Stimulated activated naive CD4-positive, alpha-beta T cell (primary cell): ENCODE measurements at regions not wholly inside any gene's neighbourhood (a gene's known extent, or its start where the extent isn't known, plus 50 kb on each side); places are given as distances from the start of the nearest gene placed in this dataset.

Source experiments
- DNase-seq, 6 experiments: peaks; one replicate each; lab custom pipeline; 2025; lab: John Stamatoyannopoulos, UW

DNA sequence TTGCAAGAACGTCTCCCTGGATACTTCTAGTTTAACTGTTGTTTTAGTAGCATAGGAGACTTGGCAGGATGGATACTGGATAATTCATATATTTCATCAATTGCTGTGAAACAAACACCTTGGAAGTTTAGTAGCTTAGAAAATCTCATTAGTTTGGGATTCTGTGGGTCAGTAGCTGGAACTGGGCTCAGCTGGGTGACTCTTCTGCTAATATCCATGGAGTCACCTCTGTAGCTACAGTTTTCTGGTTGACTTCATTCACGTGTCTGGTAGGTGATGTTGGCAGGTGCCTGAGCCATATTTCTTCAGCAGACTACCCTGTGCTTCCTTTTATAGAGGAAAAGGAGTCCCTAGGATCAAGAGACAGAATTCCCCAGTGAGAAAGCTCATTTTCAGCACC, 208.9 kb upstream of the PFKP start:
- DNase-seq, result no peak

DNA sequence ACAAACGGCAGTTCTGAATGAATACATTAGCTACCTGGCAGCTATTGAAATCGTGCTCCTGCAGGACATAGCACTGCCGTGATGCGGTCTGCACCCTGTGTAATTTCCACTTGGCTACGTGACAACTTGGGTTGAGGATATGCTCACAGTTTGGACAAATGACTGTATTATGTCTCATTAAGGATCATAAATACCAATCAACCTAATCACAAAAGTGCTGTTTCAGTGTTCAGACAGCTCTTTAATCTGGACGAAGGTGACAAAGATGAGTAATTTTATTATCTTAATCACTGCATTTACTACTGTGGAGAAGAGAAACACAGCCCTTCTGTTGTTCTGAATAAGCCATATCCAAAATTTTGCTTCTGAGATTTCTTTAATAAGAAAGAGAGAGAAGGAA, 210.8 kb upstream of the PFKP start:
- DNase-seq, result no peak

DNA sequence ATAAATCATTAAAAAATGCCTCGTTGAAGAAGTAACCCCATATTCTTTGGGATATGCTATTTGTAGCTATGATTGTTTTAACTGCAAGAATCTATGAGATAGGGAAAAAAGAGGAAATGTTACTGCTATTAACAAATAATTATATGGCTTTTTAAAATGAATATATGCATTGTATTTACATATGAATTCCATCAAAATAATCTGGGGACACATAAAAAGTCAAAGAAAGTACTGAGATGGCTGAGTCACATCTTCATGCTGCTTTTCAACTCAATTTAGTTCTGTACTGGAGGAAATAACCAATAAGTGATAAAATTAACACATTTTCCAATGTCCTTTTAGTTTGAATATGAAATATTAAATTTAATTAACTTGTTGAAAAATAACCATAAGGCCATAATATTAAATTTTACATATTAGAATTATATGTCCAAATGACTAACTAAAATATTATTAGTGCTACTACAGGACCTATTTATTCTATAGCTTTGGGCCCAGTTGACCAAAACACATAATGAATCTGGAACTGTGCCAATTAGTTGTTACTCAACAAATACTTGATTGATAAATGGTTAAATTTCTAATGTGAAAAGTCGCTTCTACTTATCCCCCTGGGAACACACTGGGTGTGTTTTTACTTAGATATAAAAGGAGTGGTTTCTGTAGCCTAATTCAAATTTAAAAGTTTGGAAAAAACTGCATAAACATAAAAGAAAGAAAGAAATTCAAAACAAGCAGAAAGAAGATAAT, 214.6 kb upstream of the PFKP start:
- DNase-seq, result no peak

DNA sequence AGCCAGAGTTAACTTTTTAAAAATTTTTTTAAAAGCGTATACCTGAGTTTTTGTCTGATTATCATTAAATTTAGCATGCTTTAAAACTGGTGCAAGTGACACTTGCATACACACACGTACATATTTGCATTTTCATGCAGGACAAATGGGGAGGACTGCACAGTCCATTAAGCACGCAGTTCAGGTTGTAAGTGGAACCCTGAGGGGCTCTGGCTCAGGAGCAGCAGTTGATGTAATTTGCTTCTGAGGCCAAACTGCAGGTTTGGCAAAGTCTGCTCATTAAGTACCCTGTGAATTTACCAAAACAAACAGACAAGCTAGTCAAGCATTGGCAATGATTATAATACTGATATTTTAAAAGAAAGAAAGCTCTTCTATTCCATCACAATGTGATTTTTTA, 215.8 kb upstream of the PFKP start:
- no peak for DNase-seq

GRCh38 chr10:2850202-2850601, 217.1 kb upstream of the PFKP start:
- DNase-seq, result no peak

DNA sequence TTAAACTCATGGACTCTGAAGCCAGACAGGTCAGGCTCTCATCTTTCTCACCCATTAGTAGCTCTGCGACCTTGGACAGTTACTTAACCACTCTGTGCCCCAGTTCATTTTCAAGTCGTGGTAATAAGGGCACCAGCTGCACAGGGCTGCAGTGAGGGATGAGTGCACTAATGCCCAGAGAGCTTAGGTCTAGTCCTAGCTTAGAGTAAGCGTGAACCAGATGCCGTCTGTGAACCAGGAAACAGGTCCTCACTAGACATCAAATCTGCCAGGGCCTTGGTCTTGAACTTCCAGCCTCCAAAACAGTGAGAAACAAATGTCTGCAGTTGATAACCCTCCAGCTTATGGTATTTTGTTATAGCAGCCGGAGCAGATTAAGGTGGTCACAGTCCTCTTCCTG, 222.4 kb upstream of the PFKP start:
- no peak for DNase-seq

- peak in 1 of 6 experiments; percentile 5 for DNase-seq
These were observed 228.1 kb upstream of the PFKP start for GRCh38 chr10:2839081-2839725.

- no peak for DNase-seq
These were observed 229.7 kb upstream of the PFKP start for GRCh38 chr10:2837674-2838073.

DNA sequence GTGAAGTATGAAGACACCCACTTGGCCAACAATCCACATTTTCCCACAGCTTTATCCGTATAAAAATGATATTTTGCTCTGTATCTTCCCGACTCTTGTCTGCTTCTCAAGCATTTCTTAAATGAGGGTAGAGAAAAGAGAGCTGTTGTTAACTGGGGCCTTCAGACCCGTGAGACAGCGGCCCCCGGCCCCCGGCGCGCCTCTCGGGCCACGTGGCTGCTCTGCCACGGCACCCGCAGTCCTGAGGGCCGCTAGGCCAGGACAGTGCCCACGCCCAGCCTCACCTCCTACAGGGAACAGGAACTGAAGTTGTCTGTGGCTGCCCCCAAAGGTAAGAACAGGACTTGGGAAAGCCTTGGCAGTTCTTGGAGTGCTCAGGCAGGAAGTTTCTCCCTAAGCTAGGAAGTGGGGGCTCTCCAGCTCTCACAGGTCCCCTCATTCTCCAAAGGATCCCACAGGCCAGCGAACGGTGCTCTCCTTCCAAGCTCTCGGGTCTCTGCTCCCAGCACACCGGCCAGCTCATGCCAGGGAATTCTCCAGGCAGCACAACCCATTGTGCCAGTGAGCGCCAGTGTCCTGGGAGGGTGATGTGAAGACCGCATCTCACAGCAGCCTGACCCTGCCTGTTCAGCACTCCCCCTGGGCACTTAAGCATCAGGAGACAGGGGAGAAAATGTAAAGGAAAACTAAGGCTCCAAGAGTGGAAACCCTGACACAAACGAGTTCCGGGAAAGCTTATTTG, 230.3 kb upstream of the PFKP start:
- no peak for DNase-seq

DNA sequence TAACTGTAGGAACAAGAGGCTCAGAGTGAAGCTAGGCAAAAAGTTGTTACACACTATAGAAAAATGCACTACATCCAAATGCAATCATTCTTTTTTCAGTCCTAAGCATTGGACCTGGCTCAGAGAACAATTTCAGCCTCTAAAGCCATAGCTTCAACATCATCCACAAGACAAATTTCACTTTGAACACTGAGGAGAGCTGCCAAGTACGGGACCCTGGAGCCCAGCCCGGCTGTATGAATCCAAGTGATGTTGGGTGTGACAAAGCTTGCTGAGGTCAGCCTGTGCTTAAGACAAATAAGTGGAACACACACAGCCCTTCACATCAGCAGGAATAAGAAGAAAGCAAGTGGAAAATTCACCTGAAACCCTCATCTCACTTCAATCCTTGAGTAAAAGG, 233.1 kb upstream of the PFKP start:
- DNase-seq, result no peak

GRCh38 chr10:2831509-2831908, 235.8 kb upstream of the PFKP start:
- DNase-seq, result no peak

GRCh38 chr10:2828741-2829140, 238.6 kb upstream of the PFKP start:
- DNase-seq, result no peak

GRCh38 chr10:2826675-2827074, 240.7 kb upstream of the PFKP start:
- no peak for DNase-seq

- DNase-seq, result no peak
These were observed 241.5 kb upstream of the PFKP start for GRCh38 chr10:2825841-2826240.

DNA sequence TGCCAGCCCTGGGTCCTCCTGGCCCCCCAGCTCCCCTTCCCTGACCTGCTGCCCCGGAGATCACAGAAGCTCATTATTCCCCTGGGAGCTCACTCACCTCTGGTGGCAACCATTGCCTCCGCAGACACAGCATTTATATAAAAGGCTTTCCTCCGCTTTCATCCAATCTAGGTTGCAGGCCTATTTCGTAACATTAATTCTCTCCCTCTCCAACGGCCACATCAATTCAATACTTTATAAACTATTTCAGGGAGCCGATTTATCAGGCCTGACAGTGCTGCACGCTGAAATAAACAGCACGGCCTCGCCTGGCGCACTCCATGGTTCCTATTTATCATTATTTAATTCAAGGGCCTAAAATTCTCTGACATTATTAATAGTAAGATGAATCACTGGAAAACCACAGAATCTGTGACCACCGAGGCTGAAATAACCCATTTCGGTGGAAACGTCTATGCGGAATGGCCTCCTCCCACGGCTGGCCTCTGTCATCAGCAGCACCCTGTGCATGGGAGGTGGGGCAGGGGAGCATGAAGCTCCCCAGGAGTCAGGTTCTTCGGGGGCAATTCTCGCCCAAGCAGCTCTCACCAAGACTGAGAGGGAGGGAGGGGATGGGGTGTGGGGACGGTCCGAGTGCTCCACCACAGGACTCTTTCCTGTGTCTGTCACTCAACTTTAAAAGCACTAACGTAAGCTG, 249.3 kb upstream of the PFKP start:
- DNase-seq, result no peak

- DNase-seq, result no peak
These were observed 253.7 kb upstream of the PFKP start for GRCh38 chr10:2813693-2814092.

DNA sequence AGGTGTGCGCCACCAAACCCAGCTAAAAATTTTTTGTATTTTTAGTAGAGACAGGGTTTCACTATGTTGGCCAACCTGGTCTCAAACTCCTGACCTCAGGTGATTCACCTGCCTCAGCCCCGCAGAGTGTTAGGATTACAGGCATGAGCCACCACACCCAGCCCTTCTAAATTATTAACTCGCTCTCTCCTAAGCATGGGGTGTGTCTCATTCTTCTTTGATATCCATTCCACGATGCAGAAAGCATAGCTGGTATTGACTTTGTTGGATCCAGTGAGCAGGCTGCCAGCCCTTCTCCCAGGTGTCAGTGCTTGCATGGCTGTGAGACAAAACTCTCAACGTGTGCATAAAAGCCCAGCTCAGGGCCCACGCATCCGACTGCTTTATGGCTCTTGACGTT, 254.1 kb upstream of the PFKP start:
- no peak for DNase-seq

GRCh38 chr10:2812631-2813030, 254.7 kb upstream of the PFKP start:
- no peak for DNase-seq

DNA sequence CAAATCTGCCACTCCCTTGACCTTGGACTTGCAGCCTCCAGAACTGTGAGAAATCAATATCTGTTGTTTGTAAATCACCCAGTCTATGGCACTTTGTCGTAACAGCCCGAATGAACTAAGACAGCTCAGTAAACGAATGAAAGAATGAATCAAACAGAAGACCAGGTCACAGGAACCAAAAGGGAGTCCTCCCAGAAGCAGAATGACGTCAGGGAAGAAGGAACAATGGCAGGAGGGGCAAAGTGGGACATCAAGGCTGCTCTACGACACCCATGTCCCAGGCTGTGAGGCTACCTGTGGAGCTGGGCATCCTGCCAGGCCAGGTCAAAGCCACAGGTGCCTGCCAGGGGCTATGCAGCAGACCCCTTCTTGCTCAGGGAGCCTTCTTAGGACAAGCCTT, 267.2 kb upstream of the PFKP start:
- DNase-seq, result no peak

DNA sequence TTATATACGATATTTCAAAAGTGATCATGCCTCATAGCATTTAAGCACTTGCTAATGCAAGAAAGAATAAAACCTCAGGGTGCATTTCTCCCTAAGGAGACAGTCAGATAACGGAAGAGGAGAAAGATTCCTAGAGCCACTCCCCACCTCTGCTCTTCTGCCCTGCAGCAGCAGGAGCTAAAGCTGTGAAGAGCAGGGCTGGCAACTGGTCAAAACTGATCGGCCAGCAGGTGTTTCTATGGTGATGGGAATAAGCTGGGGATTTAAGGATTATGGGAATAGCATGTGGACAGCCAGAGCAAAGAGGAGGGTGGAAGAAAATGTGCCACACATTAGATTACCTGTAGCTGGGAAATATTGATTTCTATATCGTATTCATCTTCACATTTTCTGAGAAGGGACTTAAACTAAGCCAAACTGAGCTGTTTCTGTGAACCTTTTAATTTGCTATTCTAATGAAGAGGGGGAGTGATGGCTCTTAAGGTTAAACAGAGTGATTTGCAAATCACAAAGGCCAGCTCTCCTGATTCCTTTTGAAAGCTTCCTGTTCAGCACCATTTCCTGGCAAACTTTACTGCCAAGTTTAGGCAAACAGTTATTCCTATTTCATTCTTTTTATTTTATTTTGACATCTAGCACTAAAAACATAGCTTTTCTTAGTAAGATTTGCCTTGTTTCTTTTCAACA, 268.9 kb upstream of the PFKP start:
- DNase-seq, result no peak

GRCh38 chr10:2791774-2792443, 275.4 kb upstream of the PFKP start:
- no peak for DNase-seq
